ENCODE measurements at regions not wholly inside any gene's neighbourhood (a gene's known extent, or its start where the extent isn't known, plus 50 kb on each side); places are given as distances from the start of the nearest gene placed in this dataset.

- BruUV-seq (replicated peaks): no TSS peak
- POLR2A ChIA-PET: no interaction called here
- intact Hi-C loops (cut with micrococcal nuclease): no loop called here
- no peak overlapping the region for H3K27ac ChIP-seq (ENCODE audit: insufficient read depth, low read depth, low read length)
- H4K20me1 ChIP-seq (replicated peaks; ENCODE audit: control insufficient read depth, extremely low read depth, insufficient read depth, low read length): no peaks in the 10 kb centered on the region
- CTCF ChIA-PET: no interaction called here
- no peak for DNase-seq (ENCODE audit: low read depth, low spot score)
- no peak overlapping the region for H3K9ac ChIP-seq (replicated peaks; ENCODE audit: extremely low read depth, insufficient read depth, low read length)
- no peaks in the 10 kb centered on the region for H3K9me3 ChIP-seq (replicated peaks; ENCODE audit: control insufficient read depth, insufficient read depth, low read length)
- H3K79me2 ChIP-seq (ENCODE audit: control insufficient read depth, insufficient read depth, low read length): no peaks in the 10 kb centered on the region
- no peak overlapping the region for H3K4me3 ChIP-seq (replicated peaks in 1 of 3; ENCODE audit: insufficient read depth in 1 of 3, low read depth in 1 of 3, low read length in 3 of 3)
- H3K9me1 ChIP-seq (replicated peaks; ENCODE audit: control insufficient read depth, extremely low read depth, insufficient read depth, low read length): no peaks in the 10 kb centered on the region
- H3K36me3 ChIP-seq (ENCODE audit: control insufficient read depth in 2 of 2, extremely low read depth in 1 of 2, insufficient read depth in 2 of 2, low read length in 2 of 2): no peaks in the 10 kb centered on the region
- no peak overlapping the region for H3K4me2 ChIP-seq (ENCODE audit: insufficient read depth, low read length)
- dilution Hi-C loops (cut with MboI; ENCODE audit: extremely low pct_ligation_motif_present, low sequenced_read_pairs): no loop called here
- no peaks in the 10 kb centered on the region for H3K27me3 ChIP-seq (ENCODE audit: control insufficient read depth in 2 of 2, insufficient read depth in 2 of 2, low read length in 2 of 2)
- H3K4me1 ChIP-seq (ENCODE audit: control insufficient read depth, extremely low read depth, insufficient read depth, low read length): no peaks in the 10 kb centered on the region
- no peak overlapping the region for H2AFZ ChIP-seq (ENCODE audit: low read depth, low read length)
- no peak for FAIRE-seq
- TF ChIP-seq POLR2A (IDR thresholded peaks at IDR 0.05; ENCODE audit: low read depth, low read length) (no peak), POLR2AphosphoS5 (IDR thresholded peaks at IDR 0.05; ENCODE audit: insufficient read depth, low read depth, low read length) (no peak), FOS (IDR thresholded peaks at IDR 0.05; ENCODE audit: borderline replicate concordance, insufficient read depth, low read length) (no peak), CTCF (IDR thresholded peaks at IDR 0.05; ENCODE audit: extremely low read depth in 1 of 2, insufficient read depth in 1 of 2, low read depth in 1 of 2, low read length in 2 of 2) (no peak), MYC (IDR thresholded peaks at IDR 0.05; ENCODE audit: low read depth, low read length) (no peak)
These were observed 393.8 kb upstream of the MEF2C start for GRCh38 chr5:89276566-89277305.

Data from endothelial cell of umbilical vein (primary cell).